Osteoblast (primary cell): ENCODE measurements at regions not wholly inside any gene's neighbourhood (a gene's known extent, or its start where the extent isn't known, plus 50 kb on each side); places are given as distances from the start of the nearest gene placed in this dataset.

Source experiments
- DNase-seq: peaks from one replicate; pipeline ENCODE4 v3.0.0; 2011; ENCODE audit warnings: low spot score, mixed read lengths; ENCODE audit not compliant: insufficient read length; ENCODE audit errors: missing footprints
- H2AFZ ChIP-seq: 2 replicates; pipeline ENCODE4 v1.6.0; 2011; ENCODE audit warnings: mild to moderate bottlenecking, low read length
- H3K27ac ChIP-seq: 2 replicates; pipeline ENCODE4 v1.5.1; 2011; ENCODE audit warnings: mild to moderate bottlenecking, low read depth, low read length, moderate library complexity
- H3K27me3 ChIP-seq: 2 replicates; pipeline ENCODE4 v1.6.0; 2012; ENCODE audit warnings: mild to moderate bottlenecking, control low read depth, inconsistent platforms, low read length, moderate library complexity; ENCODE audit not compliant: insufficient read depth
- H3K36me3 ChIP-seq: 2 replicates; pipeline ENCODE4 v1.5.1; 2011; ENCODE audit warnings: mild to moderate bottlenecking, low read length, control low read depth, moderate library complexity; ENCODE audit not compliant: insufficient read depth
- H3K4me1 ChIP-seq: 2 replicates; pipeline ENCODE4 v1.5.1; 2011; ENCODE audit warnings: mild to moderate bottlenecking, low read length, control low read depth, moderate library complexity; ENCODE audit not compliant: insufficient read depth
- H3K4me2 ChIP-seq: 2 replicates; pipeline ENCODE4 v1.6.0; 2011; ENCODE audit warnings: mild to moderate bottlenecking, low read length; ENCODE audit not compliant: insufficient read depth
- H3K4me3 ChIP-seq: fragments of 200-600 bp; sonication (generic); 3 replicates; pipeline ENCODE4 v1.5.1; 2012; ENCODE audit warnings: mild to moderate bottlenecking, low read length, inconsistent platforms; ENCODE audit not compliant: insufficient read depth
- H3K79me2 ChIP-seq: 2 replicates; pipeline ENCODE4 v1.6.0; 2012; ENCODE audit warnings: mild to moderate bottlenecking, low read length, control low read depth, inconsistent platforms; ENCODE audit not compliant: insufficient read depth
- H3K9me3 ChIP-seq: 2 replicates; pipeline ENCODE4 v1.5.1; 2011; ENCODE audit warnings: low read depth, low read length, control low read depth
- H4K20me1 ChIP-seq: 2 replicates; pipeline ENCODE4 v1.6.0; 2012; ENCODE audit warnings: mild to moderate bottlenecking, low read length, control low read depth; ENCODE audit not compliant: insufficient read depth
- CTCF ChIP-seq: IDR thresholded peaks from 2 replicates; pipeline ENCODE4 v1.5.1; 2011; ENCODE audit warnings: mild to moderate bottlenecking, low read depth, low read length, moderate library complexity; ENCODE audit errors: extremely low read depth

GRCh38 chr3:110804856-110805255, 266.8 kb upstream of the NECTIN3 start:
- no peak for DNase-seq
- TF ChIP-seq CTCF, result no peak
- Histone ChIP-seq H3K4me1 (peaks cover 2% of the 10 kb centered on the region), H2AFZ (peak overlapping the region; percentile 33), H3K4me3 (no peak overlapping the region), H3K27me3 (no peaks in the 10 kb centered on the region), H4K20me1 (no peaks in the 10 kb centered on the region), H3K9me3 (no peaks in the 10 kb centered on the region), H3K36me3 (no peaks in the 10 kb centered on the region), H3K79me2 (no peaks in the 10 kb centered on the region), H3K27ac (no peak overlapping the region), H3K4me2 (no peak overlapping the region)

GRCh38 chr3:110806924-110807323, 264.7 kb upstream of the NECTIN3 start:
- H3K27me3 ChIP-seq, result no peaks in the 10 kb centered on the region
- H3K4me3 ChIP-seq, result no peak overlapping the region
- H3K79me2 ChIP-seq, result no peaks in the 10 kb centered on the region
- H3K27ac ChIP-seq, result no peak overlapping the region
- H3K4me2 ChIP-seq, result no peak overlapping the region
- no peaks in the 10 kb centered on the region for H3K36me3 ChIP-seq
- DNase-seq, result no peak
- peaks cover 17% of the 10 kb centered on the region for H3K4me1 ChIP-seq
- no peaks in the 10 kb centered on the region for H3K9me3 ChIP-seq
- H2AFZ ChIP-seq, result peak overlapping the region; percentile 12
- TF ChIP-seq CTCF, result no peak
- H4K20me1 ChIP-seq, result no peaks in the 10 kb centered on the region

- no peaks in the 10 kb centered on the region for H3K36me3 ChIP-seq
- no peaks in the 10 kb centered on the region for H3K27me3 ChIP-seq
- no peak overlapping the region for H2AFZ ChIP-seq
- no peak for DNase-seq
- no peak overlapping the region for H3K4me3 ChIP-seq
- no peaks in the 10 kb centered on the region for H4K20me1 ChIP-seq
- no peak overlapping the region for H3K27ac ChIP-seq
- no peak overlapping the region for H3K4me2 ChIP-seq
- H3K4me1 ChIP-seq, result peaks cover 19% of the 10 kb centered on the region
- H3K9me3 ChIP-seq, result no peaks in the 10 kb centered on the region
- TF ChIP-seq CTCF, result no peak
- no peaks in the 10 kb centered on the region for H3K79me2 ChIP-seq
These were observed 263.0 kb upstream of the NECTIN3 start for GRCh38 chr3:110808630-110809029.

- no peak overlapping the region for H3K4me3 ChIP-seq
- H3K9me3 ChIP-seq, result no peaks in the 10 kb centered on the region
- no peaks in the 10 kb centered on the region for H4K20me1 ChIP-seq
- no peaks in the 10 kb centered on the region for H3K36me3 ChIP-seq
- DNase-seq, result no peak
- H3K4me1 ChIP-seq, result peaks cover 36% of the 10 kb centered on the region
- no peaks in the 10 kb centered on the region for H3K79me2 ChIP-seq
- no peak overlapping the region for H2AFZ ChIP-seq
- no peaks in the 10 kb centered on the region for H3K27me3 ChIP-seq
- peak overlapping the region; percentile 78 for H3K27ac ChIP-seq
- no peak overlapping the region for H3K4me2 ChIP-seq
- TF ChIP-seq CTCF, result no peak
These were observed 261.3 kb upstream of the NECTIN3 start for GRCh38 chr3:110810356-110810755.
